NCI-H2227 (cell line): ENCODE measurements at regions not wholly inside any gene's neighbourhood (a gene's known extent, or its start where the extent isn't known, plus 50 kb on each side); places are given as distances from the start of the nearest gene placed in this dataset.

Experiments
- DNase-seq: peaks from one replicate; lab custom pipeline; 2025; ENCODE audit not compliant: unreplicated experiment; lab: John Stamatoyannopoulos, UW

DNA sequence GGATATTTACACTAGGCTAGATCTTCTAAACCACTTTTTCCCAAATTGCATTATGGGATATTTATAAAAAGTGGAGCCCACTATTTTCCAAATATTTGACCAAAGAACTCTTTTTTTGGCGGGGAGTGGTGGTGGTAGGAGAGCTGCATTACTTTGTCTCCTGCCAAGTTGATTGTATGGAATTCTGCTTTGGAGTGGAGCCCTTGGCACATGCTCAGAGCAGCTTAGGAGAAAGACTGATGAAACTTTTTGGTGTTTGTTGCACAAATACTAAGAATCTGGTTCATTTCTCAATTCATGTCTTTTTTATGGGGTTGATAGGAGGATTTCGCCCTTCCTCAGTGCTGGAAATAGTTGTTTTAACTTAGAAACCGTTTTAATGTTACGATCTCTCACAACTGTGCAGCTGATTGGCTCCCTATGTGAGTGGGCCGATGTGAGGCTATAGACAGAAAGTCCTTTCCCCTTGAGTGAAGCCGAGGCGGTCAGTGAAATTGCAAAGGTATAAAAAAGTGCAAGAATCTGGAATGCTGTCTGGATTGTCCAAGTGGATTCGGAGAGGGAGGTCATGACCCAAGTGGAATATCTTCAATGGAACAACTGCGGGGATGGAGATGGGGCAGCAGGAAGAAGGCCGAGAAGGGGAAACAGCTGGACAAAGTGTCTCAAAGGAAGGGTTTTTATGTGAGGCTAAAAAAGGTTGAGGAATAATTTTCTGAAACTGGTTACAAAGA lies 415.9 kb downstream of the FGF9 start:
- no peak for DNase-seq

- DNase-seq, result no peak
Measured at GRCh38 chr13:22090106-22090505, 419.2 kb downstream of the FGF9 start.

- no peak for DNase-seq
Measured at GRCh38 chr13:22091222-22091970, 420.5 kb downstream of the FGF9 start.

DNA sequence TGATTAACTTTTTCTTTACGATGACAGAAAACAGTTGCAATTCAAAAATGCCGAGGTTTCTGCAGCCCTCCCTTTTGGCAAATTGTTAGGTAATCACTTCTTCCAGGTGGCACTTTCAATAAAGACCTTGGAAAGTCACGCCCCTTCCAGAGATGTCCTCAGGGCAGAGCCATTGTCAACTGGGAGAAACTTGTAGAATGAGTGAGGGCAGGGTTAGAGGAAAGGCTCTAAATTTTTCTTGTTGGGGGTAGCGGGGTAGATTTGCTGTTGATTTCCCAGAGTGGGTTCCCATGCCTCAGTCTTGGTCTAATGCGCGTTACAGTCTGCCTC lies 421.1 kb downstream of the FGF9 start:
- DNase-seq, result no peak

DNA sequence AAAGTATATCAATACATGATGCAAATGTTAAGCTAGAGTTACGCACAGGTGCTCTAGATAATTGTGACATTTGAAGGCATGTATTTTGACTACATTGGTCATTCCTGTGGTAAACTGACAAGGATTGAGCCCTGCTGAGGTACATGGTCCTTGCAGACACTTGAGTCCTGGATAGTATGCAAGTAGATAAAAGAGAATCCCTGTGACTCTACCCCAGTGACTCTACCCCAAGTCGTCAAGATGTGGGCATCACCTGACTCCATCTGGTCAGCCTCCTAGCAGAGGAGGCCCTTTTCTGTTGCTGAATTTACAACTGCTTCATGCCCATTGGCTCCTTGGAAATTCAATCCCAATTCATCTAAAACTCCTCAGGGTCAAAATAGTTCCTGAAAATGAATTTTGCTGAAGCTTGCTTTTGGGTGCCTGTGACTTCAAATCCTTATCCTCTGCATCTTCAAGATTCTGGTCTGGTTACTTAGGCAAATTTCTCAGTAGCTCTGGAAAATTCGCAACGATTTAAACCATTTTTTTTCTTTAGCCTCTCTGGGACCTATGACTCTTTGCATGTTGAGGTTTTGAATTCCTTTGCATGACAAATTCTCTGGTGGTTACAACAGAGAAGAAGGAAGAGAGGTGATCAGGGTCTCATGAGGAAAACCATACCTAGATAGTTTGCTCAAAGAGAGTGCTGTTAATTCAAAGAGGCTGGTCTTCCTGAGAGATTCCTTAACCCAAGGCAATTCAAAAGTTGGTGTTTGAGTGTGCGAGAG lies 422.1 kb downstream of the FGF9 start:
- DNase-seq, result no peak

- DNase-seq, result no peak
Measured at GRCh38 chr13:22095794-22096193, 424.9 kb downstream of the FGF9 start.

DNA sequence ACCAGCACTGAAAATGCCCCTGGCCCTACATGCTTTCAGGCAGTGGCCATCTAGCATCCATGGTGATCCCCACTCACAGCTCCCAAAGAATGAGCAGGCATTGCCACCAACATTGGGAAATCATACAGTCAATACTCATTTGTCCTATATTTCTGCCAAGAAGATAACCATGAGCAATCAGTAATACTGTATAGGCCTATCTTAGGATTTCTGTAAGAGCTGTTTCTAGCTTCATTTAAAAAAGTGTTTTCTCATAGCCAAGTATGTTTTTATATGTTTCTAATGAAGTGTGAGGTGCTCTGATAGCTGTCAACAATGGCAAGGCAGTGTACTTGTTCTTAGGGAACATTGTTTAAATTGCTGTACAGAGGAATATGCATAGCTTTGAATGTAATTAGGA lies 428.7 kb downstream of the FGF9 start:
- no peak for DNase-seq

GRCh38 chr13:22102271-22102670 lies 431.4 kb downstream of the FGF9 start:
- no peak for DNase-seq

DNA sequence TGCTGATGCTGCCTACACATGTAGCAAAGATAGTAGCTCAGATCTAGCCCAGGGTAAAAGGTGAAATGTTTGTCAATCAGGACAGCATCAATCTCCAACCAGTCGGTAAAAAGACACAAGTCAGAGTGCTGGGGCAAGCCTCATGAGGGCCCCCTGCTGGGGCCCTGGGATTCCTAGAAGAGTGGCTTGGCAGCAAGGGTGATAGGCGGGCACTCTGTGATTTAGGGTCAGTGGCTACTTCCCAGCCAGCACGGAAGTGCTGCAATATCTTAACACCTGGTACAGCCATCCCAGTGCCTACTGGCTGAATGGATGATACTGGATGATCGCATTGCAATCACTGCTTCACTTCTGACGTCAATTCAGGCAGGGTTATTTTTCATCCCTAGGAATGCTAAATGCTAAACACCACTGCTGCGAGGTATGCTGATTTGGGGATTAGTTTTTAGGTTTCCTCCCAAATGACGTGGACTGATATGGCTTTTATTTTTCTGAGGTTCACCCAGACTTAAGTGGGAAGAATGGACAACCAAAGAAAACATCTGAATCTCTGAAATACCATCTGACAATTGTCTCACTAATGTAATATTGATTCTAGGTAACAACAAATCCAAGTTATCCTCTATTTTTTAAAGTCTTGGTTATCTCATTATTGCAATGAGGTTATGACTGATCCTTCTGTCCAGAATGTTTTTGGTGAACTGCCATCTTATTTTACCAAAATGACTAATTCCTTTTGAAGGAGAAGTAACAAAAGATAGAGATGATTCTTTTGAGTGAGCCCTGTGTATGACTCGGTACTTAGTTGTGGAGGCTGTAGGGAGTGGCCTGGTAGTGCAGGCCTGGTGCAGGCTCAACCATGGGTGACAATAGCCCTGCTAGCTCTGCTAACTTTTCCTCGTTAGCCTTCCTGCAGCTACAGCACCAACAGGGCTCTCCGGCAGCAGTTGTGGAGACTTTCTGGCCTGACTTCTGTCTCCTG lies 432.5 kb downstream of the FGF9 start:
- DNase-seq, result no peak

- DNase-seq, result no peak
Measured at GRCh38 chr13:22106058-22106457, 435.2 kb downstream of the FGF9 start.

- no peak for DNase-seq
Measured at GRCh38 chr13:22107549-22107948, 436.7 kb downstream of the FGF9 start.

DNA sequence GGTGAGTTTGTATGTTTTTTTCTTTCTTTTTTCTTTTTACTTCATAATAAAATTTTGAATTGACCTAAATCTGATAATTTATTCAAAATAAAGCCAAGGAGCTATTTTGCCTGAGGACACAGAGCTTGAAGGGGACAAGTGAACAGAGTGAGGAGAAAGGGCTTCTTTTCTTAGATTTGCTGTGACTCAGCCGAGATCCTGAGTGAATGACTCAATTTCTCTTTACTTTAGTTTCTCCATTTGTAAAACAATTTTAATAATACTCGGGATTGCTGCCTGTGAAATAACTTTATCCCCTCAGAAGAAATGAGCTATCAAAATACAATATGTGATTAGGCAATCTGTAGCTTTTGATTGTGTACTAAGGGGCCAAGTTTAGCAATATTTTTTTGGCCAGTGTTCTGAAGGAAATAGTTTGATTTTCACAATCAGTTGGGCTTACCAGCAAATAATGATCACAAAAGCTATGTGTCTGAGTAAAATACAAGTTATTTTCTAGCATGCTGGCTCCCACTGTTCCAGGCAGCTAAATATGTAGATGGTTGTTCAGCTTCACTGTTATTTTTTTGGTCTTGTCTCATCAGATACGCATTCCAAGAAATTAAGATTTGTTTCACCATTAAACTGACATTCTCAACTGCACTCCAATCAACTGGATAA lies 437.5 kb downstream of the FGF9 start:
- no peak for DNase-seq

- DNase-seq, result no peak
Measured at GRCh38 chr13:22108979-22109378, 438.1 kb downstream of the FGF9 start.

- no peak for DNase-seq
Measured at GRCh38 chr13:22110368-22110767, 439.5 kb downstream of the FGF9 start.

GRCh38 chr13:22111152-22111783 lies 440.4 kb downstream of the FGF9 start:
- no peak for DNase-seq

DNA sequence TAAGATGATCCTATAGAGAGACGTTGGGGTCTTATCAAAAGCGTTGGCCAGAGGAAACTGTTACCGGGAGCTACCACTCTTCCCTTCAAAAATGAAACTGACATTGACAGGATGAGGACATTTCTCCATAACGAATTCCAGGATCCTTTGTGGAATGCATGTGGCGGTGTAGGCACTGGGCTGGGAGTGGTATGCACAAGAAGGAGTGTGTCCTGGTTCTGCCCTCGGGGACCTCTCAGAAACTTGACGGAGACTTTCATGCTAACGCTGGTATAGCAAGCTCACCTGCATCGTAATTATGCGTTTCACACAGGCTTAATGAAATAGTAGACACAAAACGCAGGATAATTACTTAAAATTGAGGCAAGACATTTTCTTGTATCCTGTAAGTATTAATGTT lies 441.1 kb downstream of the FGF9 start:
- no peak for DNase-seq

GRCh38 chr13:22112956-22113745 lies 442.3 kb downstream of the FGF9 start:
- DNase-seq, result no peak

- no peak for DNase-seq
Measured at GRCh38 chr13:22114630-22115311, 443.9 kb downstream of the FGF9 start.
